Stimulated activated CD8-positive, alpha-beta memory T cell treated with anti-CD3 and anti-CD28 coated beads, Interleukin-2, amount 100 ng/mL, for 1 hour (primary cell): ENCODE measurements at regions not wholly inside any gene's neighbourhood (a gene's known extent, or its start where the extent isn't known, plus 50 kb on each side); places are given as distances from the start of the nearest gene placed in this dataset.

Experiments used
- DNase-seq, 2 donors: peaks; one replicate each; pipeline ENCODE4 v3.0.0-alpha.2; 2020; ENCODE audit warnings: low read depth in 2 of 2

DNA sequence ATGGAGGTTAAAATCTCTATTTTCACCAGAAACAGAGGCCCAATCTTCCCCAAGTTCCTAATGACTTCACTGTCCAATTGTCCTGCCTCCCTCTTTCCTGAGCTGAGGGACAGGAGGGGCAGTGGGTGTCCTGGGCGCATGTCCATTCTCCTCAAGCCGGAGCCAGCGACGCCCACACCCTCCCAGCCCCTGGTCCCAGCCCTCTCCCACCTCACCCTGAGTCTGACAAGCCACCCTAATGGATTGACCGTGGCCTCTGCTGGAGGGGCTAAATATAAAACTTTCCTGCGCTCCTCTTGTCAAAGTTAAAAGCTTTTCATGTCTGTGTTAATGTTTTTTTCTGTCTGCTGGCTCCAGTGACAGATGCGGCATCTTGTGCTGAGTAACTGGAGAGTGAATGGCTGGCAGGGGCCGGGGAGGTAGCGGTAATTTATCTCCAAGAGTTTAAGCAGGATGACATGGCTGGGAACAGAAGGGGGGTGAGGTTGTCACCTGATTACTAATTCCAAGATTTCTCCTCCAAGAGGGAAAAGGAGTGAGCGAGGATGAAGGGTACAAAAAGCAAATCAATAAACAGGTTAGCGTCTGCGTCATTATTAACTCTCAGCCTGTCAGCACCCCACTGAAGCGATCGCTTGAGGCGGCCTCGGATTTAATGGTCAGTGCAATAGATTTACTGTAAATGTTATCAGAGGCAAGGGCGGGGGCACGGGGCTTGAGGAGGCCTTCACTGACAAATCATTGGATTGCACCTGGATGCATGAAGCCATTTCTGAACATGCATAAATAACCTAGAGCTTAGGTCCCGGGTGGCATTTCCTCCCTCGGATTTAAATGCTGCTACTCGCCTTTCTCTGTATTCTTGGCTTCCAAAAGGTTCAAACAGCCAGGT, 118.1 kb upstream of the MAFB start:
- no peak for DNase-seq

DNA sequence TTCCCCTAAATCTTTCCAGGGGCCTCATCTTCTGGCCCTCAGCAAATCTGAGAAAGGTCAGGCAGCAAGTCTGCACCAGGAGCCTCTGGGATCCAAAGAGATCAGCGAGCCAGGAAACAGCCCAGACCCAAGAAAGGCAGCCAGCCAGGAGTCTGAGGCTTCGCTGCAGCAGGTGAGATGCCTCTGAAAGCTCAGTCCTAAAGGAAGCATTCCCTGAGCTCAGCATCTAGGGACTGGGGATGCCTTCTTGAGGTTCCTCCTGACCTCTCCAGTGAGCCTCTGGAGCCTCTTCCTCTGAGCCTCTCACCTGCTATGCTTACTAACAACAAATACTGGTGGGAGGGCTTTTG, 118.8 kb upstream of the MAFB start:
- DNase-seq = no peak

DNA sequence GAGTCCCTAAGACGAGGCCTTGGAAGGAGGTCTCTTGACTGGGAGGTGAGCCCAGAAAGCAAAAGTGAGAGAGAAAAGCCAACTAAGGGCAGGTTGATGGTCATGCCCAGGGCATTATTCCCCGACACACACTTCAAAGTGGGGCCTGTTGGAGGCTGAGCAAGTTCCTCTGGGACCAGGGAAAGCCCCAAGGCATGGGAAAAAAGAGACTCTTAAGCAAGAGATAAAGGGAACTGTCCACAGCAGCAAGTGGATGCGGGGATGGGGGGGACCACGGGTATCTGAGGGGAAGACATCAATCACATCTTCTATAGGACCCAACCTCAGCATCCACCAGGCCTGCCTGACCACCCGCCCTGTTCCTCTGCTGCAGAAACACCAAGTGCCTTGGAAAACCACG, 119.9 kb upstream of the MAFB start:
- DNase-seq = no peak

DNA sequence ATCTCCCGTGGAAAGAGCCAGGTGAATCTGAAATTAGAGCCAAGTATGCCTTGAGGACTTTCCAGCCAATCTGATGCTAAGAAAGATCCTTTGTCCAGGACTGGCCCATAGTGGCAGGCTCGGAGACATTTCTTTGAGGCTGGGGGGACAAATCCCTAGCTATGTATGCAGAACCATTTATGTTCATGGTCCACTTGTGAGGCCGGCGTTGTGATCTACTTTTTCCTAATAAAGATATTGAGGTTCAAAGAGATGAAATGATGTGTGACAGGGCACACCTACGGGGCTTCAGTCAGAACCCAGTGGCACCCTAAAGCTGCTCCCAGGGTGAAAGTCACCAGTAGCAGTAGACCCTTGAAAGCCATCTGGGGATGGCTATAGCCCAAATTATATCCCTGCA, 120.3 kb upstream of the MAFB start:
- no peak for DNase-seq

GRCh38 chr20:40810332-40811000, 121.4 kb upstream of the MAFB start:
- DNase-seq = no peak

GRCh38 chr20:40811004-40811403, 122.0 kb upstream of the MAFB start:
- DNase-seq = no peak

GRCh38 chr20:40811660-40812414, 122.8 kb upstream of the MAFB start:
- no peak for DNase-seq

- DNase-seq = no peak
Measured at GRCh38 chr20:40812415-40812925, 123.4 kb upstream of the MAFB start.

DNA sequence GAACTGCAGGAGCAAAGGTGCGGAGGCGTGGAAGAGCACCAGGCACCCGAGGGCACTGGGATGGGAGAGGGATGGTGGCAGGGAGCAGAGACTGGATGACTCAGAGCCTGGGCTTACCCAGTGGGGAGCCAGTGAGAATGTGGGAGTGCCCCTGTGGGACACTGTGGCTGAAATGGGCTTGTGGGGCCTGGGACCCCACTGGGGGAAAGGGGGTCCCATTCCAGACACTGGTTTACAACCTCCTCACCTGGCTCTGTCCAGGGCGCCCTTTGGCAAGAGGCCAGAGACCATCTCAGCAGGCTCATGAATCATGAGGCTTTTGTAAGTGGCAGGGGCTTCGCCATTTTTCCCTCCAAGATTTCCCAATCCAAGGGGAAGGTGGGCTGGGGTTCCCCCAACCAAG, 124.0 kb upstream of the MAFB start:
- no peak for DNase-seq

DNA sequence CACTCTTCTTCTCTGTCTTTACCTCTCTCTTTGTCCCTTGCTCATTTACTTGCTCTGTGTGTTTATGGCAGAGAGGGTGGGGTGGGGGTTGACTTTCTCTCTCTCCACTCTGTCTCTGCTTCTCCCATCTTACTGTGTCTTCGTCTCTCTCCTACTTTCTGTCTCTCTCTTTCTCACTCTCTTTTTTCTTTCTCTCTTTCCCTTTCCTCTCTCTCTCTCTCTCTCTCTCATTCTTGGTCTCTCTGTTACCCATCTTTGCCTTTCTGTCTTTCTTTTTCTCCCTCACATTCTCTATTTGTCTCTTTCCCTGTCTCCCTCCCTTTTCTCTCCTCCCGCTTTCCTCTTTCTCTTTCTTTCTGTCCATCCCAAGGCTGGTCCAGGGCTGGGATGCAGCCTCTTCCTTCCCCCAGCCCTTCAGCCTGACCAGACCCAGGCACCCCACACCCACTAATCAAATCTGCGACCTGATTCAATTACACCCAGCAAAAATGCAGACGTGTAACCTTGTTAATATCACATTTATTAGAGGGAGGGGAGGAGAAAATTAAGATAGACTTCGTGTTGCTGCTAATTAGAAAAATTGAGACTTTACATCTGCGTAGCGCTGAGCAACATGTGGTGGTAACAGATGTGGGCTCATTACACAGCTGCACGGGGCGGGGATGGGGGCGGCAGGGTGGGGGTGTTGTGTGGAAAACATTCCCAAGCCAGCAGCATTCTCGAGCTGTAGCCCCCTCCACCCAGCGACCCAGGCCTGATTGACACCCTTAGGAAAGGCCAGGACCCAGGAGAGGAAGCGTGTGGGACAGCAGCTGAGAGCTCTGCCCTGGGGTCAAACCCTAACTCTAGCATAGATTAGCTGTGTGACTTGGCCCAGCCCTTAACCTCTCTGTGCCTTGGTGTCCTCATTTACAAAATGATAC, 124.9 kb upstream of the MAFB start:
- DNase-seq = no peak

- DNase-seq = no peak
Measured at GRCh38 chr20:40814631-40814960, 125.6 kb upstream of the MAFB start.

- DNase-seq = no peak
Measured at GRCh38 chr20:40815156-40816038, 126.4 kb upstream of the MAFB start.

DNA sequence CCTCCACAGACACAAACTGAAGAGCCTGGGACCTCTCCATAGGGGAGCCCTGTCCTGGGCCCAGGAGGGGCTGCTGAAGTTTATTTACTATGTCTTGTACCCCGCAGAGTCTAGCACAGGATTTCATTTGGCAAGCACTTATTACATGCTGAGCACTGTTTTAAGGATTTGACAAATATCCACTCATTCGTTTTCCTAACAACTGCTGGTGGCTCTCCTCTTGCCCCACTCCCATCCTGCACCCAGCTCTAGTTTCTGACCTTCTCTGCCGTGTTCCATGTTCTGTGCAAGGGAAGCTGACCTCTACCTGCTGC, 127.0 kb upstream of the MAFB start:
- DNase-seq = no peak

DNA sequence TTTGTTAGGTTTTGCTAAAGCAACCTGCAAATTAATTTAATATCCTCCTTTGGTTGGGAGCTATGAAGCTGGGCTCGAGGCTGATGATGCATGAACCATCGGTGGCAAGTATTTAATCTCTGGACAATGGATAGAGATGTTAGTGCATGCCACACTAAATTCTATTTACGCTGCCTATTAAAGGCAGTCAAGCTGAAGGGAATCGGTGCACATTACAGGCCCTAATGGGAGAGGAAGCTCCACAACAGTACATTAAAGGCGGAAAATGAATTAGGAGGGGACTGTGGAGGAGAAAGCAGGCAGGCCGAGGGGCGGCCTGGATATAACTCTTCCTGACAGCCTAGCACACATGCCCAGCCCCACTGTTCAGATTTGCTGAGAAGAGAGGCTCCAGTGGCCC, 132.4 kb upstream of the MAFB start:
- DNase-seq = no peak

DNA sequence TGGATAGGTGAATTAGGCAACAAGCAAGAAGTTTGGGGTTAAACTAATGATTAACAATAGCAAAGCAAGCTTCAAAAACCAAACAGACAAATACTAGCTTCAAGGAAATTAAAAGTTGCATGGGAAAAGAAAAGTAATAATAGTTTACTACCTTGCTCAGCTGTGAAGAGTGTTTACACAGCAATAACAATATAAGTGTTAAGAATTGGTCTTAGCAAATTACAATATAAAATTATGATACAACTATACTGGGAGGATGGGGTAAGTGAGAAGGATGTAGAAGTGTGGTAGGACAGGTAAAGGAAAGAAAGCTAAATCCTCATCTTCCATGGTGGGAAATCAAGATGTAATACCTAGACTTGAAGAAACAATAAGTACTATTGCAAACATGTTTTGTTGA, 137.7 kb upstream of the MAFB start:
- DNase-seq = no peak

DNA sequence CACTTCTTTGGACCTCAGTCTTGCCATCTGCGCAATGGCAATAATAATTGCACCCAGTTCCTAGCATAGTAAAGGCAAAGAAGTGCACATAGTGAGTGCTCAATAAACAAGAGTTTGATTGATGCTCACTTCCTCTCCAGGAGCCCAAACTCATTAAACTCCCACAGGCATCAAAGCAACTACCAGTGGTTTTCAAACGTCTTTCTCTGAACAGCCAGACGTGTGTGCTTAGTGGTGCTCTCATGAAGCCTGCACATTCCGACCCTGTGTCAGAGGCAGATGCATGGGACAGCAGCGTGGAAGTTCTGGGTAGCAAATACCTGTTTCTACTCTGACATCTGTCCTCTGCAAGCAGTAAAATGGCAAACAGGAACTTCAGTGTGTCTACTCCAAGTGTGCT, 146.3 kb upstream of the MAFB start:
- no peak for DNase-seq

- no peak for DNase-seq
Measured at GRCh38 chr20:40838509-40838908, 149.5 kb upstream of the MAFB start.

DNA sequence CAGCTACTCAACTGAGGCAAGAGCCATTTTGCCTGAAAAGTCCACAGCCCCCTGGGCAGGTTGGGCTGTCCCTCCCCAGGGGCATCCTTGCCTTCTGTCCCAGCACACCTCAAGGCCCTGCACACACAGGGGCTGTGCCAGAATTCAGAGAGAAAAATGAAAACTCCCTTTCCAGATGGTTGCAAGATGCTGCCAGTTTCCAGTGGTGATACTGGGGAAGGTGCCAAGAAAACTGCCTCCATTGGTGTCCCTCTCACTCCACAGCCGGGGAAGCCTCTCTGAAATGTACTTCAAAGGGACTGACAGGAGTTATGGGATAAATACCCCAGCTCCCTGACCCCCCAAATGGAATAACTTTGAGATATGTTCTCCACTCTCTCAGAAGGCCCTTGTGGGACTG, 154.2 kb upstream of the MAFB start:
- no peak for DNase-seq

DNA sequence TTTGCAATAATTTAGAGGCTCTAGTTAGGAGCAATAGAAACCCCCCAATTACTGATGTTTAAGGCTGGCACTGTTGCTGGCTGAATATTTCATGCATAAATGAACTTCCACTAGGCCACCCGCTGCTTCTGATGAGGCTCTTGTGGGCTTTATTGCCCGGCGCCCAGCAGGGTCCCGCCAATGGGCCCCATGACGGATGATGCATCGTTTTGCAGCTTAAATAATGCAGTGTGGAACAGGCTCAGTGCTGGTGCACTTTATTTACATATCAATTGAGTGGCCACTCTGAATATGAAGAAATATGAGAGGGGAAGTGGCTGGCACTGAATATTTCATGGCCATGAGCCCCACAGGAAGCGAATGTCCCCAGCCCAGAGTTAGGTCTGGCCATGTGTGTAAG, 155.3 kb upstream of the MAFB start:
- no peak for DNase-seq

GRCh38 chr20:40848096-40848495, 159.1 kb upstream of the MAFB start:
- no peak for DNase-seq

DNA sequence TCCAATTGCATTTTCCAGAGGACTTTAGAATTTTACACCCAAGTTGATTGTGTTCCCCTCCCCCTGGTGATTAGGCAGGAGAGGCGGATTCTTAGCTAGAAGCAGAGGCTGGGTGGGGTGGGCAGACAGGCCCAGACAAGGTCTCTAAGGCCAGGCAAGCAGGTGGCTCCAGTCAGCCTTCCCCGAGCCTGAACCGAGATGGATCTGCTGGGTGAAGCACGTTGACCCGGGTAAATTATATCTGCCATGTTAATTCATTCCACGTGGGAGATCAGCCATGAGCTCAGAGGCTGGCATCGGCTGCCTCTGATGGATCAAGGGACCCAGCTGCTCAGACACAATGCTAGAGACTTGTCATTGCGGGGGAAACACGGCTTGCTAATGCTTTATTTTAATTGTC, 159.5 kb upstream of the MAFB start:
- no peak for DNase-seq
